ENCODE measurements at regions not wholly inside any gene's neighbourhood (a gene's known extent, or its start where the extent isn't known, plus 50 kb on each side); places are given as distances from the start of the nearest gene placed in this dataset.

GRCh38 chr7:45252857-45253256 lies 95.3 kb downstream of the RAMP3 start:
- TF ChIP-seq EZH2 (IDR thresholded peaks at IDR 0.05; ENCODE audit: borderline replicate concordance) (no peak), EZH2phosphoT487 (IDR thresholded peaks at IDR 0.05; ENCODE audit: low read depth, severe bottlenecking, unreplicated experiment) (no peak)
- TF ChIP-seq, protein P1, sequence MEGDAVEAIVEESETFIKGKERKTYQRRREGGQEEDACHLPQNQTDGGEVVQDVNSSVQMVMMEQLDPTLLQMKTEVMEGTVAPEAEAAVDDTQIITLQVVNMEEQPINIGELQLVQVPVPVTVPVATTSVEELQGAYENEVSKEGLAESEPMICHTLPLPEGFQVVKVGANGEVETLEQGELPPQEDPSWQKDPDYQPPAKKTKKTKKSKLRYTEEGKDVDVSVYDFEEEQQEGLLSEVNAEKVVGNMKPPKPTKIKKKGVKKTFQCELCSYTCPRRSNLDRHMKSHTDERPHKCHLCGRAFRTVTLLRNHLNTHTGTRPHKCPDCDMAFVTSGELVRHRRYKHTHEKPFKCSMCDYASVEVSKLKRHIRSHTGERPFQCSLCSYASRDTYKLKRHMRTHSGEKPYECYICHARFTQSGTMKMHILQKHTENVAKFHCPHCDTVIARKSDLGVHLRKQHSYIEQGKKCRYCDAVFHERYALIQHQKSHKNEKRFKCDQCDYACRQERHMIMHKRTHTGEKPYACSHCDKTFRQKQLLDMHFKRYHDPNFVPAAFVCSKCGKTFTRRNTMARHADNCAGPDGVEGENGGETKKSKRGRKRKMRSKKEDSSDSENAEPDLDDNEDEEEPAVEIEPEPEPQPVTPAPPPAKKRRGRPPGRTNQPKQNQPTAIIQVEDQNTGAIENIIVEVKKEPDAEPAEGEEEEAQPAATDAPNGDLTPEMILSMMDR (IDR thresholded peaks at IDR 0.05; ENCODE audit: poor library complexity), result no peak

All from hepatocyte (in vitro differentiated cells).